ENCODE measurements at regions not wholly inside any gene's neighbourhood (a gene's known extent, or its start where the extent isn't known, plus 50 kb on each side); places are given as distances from the start of the nearest gene placed in this dataset.

- H3K4me1 ChIP-seq = no peaks in the 10 kb centered on the region
- H3K9me3 ChIP-seq = no peaks in the 10 kb centered on the region
- TF ChIP-seq, protein P1, sequence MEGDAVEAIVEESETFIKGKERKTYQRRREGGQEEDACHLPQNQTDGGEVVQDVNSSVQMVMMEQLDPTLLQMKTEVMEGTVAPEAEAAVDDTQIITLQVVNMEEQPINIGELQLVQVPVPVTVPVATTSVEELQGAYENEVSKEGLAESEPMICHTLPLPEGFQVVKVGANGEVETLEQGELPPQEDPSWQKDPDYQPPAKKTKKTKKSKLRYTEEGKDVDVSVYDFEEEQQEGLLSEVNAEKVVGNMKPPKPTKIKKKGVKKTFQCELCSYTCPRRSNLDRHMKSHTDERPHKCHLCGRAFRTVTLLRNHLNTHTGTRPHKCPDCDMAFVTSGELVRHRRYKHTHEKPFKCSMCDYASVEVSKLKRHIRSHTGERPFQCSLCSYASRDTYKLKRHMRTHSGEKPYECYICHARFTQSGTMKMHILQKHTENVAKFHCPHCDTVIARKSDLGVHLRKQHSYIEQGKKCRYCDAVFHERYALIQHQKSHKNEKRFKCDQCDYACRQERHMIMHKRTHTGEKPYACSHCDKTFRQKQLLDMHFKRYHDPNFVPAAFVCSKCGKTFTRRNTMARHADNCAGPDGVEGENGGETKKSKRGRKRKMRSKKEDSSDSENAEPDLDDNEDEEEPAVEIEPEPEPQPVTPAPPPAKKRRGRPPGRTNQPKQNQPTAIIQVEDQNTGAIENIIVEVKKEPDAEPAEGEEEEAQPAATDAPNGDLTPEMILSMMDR (IDR thresholded peaks at IDR 0.05; ENCODE audit: low read depth, low read length) = no peak
- no peaks in the 10 kb centered on the region for H3K36me3 ChIP-seq
- no peaks in the 10 kb centered on the region for H3K27me3 ChIP-seq
- no peak overlapping the region for H3K4me3 ChIP-seq (ENCODE audit: low read depth, low read length)
- no peak for DNase-seq
These were observed 54.8 kb upstream of the ZC3H15 start for GRCh38 chr2:186431306-186431705.

DNA sequence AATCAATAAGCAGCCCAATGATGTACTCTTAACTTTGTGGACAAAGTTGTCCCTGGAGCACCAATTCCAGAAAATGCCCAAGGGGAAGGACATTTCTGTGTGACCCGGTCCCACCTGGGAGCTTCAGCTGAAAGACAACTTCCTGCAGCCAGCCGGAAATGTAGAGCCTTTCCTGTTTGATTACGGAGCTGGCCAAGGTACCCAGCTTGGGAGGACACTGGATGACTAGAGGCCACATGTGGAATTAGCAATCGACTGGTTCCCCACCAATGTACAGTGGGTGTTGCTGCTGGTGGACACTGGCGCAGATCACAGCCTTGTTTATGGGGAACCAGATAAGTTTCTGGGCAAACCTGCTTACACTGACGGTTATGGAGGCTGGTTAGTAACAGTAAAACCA lies 53.0 kb upstream of the ZC3H15 start:
- Histone ChIP-seq H3K36me3 (no peaks in the 10 kb centered on the region), H3K4me1 (no peaks in the 10 kb centered on the region), H3K4me3 (ENCODE audit: low read depth, low read length) (no peak overlapping the region), H3K27me3 (no peaks in the 10 kb centered on the region), H3K9me3 (no peaks in the 10 kb centered on the region)
- DNase-seq = no peak
- TF ChIP-seq, protein P1 (IDR thresholded peaks at IDR 0.05; ENCODE audit: low read depth, low read length) = no peak

- no peak for DNase-seq
- no peaks in the 10 kb centered on the region for H3K27me3 ChIP-seq
- no peak overlapping the region for H3K4me3 ChIP-seq (ENCODE audit: low read depth, low read length)
- no peaks in the 10 kb centered on the region for H3K4me1 ChIP-seq
- H3K9me3 ChIP-seq = no peaks in the 10 kb centered on the region
- H3K36me3 ChIP-seq = no peaks in the 10 kb centered on the region
- TF ChIP-seq, protein P1 (IDR thresholded peaks at IDR 0.05; ENCODE audit: low read depth, low read length) = no peak
These were observed 52.2 kb upstream of the ZC3H15 start for GRCh38 chr2:186433777-186434432.

Data from BE2C (cell line).